ENCODE measurements at regions not wholly inside any gene's neighbourhood (a gene's known extent, or its start where the extent isn't known, plus 50 kb on each side); places are given as distances from the start of the nearest gene placed in this dataset.

DNA sequence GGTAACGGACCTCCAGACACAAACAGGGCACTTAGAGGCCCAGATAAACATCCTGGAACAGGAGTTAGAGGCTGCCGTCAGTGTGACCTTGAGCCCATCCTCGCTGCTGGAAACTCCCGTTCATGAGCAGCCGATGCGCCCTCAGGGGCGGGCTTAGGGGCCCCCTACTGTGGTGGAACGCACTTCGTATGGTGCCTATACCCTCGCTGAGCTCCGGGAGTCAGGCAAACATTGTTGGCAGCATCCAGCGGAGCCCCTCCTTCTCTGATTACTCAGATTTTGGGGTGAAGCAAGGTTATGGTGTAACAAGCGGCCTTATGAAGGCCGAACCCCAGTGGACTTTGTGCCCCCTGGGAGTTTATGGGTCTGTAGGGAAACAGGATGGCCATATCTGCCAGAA is 205.3 kb upstream of the SYT4 start:
- Histone ChIP-seq H3K4me3 (replicated peaks; ENCODE audit: insufficient read depth, low read length) (no peak overlapping the region), H3K27ac (replicated peaks) (no peak overlapping the region), H3K27me3 (ENCODE audit: insufficient read depth, poor library complexity, severe bottlenecking) (no peaks in the 10 kb centered on the region)
- TF ChIP-seq SPI1 (IDR thresholded peaks at IDR 0.05; ENCODE audit: borderline replicate concordance, low read depth) (no peak), POLR2AphosphoS5 (IDR thresholded peaks at IDR 0.05; ENCODE audit: low read depth) (no peak), GABPA (IDR thresholded peaks at IDR 0.05; ENCODE audit: low read depth) (no peak)
- TF ChIP-seq, protein P1, sequence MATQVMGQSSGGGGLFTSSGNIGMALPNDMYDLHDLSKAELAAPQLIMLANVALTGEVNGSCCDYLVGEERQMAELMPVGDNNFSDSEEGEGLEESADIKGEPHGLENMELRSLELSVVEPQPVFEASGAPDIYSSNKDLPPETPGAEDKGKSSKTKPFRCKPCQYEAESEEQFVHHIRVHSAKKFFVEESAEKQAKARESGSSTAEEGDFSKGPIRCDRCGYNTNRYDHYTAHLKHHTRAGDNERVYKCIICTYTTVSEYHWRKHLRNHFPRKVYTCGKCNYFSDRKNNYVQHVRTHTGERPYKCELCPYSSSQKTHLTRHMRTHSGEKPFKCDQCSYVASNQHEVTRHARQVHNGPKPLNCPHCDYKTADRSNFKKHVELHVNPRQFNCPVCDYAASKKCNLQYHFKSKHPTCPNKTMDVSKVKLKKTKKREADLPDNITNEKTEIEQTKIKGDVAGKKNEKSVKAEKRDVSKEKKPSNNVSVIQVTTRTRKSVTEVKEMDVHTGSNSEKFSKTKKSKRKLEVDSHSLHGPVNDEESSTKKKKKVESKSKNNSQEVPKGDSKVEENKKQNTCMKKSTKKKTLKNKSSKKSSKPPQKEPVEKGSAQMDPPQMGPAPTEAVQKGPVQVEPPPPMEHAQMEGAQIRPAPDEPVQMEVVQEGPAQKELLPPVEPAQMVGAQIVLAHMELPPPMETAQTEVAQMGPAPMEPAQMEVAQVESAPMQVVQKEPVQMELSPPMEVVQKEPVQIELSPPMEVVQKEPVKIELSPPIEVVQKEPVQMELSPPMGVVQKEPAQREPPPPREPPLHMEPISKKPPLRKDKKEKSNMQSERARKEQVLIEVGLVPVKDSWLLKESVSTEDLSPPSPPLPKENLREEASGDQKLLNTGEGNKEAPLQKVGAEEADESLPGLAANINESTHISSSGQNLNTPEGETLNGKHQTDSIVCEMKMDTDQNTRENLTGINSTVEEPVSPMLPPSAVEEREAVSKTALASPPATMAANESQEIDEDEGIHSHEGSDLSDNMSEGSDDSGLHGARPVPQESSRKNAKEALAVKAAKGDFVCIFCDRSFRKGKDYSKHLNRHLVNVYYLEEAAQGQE (IDR thresholded peaks at IDR 0.05; ENCODE audit: insufficient replicate concordance, low read depth) = no peak
- DNase-seq (ENCODE audit: low read depth in 1 of 2, low spot score in 1 of 2) = no peak

DNA sequence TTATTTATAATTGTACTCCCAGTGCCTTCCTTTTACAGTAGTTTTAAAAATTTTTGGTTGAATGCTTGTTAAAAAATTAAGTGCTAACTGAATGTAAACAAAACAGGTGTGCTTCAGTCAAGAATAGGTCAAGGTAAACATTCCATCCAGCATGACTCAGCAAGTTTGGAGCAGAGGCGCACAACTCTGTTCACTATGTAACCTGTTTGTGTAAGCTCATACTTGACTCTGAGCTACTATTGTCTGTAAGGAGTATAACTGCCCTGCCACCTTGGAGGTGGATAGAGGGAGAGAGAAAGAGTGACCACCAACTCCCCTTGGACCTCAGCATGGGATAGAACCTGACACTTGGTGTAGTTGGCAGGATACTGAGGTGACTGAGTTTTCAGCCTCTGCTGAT is 207.4 kb upstream of the SYT4 start:
- no peak overlapping the region for H3K27ac ChIP-seq (replicated peaks)
- DNase-seq (ENCODE audit: low read depth in 1 of 2, low spot score in 1 of 2) = no peak

DNA sequence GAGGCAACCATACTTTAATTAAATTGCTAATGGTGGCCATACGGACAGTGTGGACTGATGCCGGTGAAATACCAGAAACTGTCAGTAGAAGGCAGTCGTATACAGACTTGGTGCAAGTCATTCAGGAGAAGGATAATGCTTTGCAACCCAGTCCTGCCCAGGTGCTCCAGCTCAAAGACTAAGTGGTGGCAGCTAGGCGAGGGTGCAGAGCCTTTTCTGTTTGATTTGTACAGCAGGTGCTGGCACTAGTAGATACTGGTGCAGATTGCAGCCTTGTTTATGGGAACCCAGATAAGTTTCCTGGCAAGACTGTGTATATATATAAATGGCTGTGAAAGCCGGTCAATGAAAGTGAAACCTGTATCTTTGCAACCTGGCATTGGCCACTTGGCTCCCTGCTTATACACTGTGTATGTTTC is 208.3 kb upstream of the SYT4 start:
- Histone ChIP-seq H3K4me3 (replicated peaks; ENCODE audit: insufficient read depth, low read length) (no peak overlapping the region), H3K27me3 (ENCODE audit: insufficient read depth, poor library complexity, severe bottlenecking) (no peaks in the 10 kb centered on the region), H3K27ac (replicated peaks) (no peak overlapping the region)
- no peak for DNase-seq (ENCODE audit: low read depth in 1 of 2, low spot score in 1 of 2)
- TF ChIP-seq, protein P2, sequence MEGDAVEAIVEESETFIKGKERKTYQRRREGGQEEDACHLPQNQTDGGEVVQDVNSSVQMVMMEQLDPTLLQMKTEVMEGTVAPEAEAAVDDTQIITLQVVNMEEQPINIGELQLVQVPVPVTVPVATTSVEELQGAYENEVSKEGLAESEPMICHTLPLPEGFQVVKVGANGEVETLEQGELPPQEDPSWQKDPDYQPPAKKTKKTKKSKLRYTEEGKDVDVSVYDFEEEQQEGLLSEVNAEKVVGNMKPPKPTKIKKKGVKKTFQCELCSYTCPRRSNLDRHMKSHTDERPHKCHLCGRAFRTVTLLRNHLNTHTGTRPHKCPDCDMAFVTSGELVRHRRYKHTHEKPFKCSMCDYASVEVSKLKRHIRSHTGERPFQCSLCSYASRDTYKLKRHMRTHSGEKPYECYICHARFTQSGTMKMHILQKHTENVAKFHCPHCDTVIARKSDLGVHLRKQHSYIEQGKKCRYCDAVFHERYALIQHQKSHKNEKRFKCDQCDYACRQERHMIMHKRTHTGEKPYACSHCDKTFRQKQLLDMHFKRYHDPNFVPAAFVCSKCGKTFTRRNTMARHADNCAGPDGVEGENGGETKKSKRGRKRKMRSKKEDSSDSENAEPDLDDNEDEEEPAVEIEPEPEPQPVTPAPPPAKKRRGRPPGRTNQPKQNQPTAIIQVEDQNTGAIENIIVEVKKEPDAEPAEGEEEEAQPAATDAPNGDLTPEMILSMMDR (IDR thresholded peaks at IDR 0.05; ENCODE audit: insufficient read depth, low read length) = no peak
- TF ChIP-seq, protein P1 (IDR thresholded peaks at IDR 0.05; ENCODE audit: insufficient replicate concordance, low read depth) = no peak
- TF ChIP-seq GABPA (IDR thresholded peaks at IDR 0.05; ENCODE audit: low read depth) (no peak), POLR2AphosphoS5 (IDR thresholded peaks at IDR 0.05; ENCODE audit: low read depth) (no peak), SPI1 (IDR thresholded peaks at IDR 0.05; ENCODE audit: borderline replicate concordance, low read depth) (no peak)

More for the DNA sequence above, 207.4 kb upstream of the SYT4 start:
- no peaks in the 10 kb centered on the region for H3K27me3 ChIP-seq (ENCODE audit: insufficient read depth, poor library complexity, severe bottlenecking)
- H3K4me3 ChIP-seq (replicated peaks; ENCODE audit: insufficient read depth, low read length) = no peak overlapping the region
- TF ChIP-seq POLR2AphosphoS5 (IDR thresholded peaks at IDR 0.05; ENCODE audit: low read depth) (no peak), GABPA (IDR thresholded peaks at IDR 0.05; ENCODE audit: low read depth) (no peak), SPI1 (IDR thresholded peaks at IDR 0.05; ENCODE audit: borderline replicate concordance, low read depth) (no peak)
- TF ChIP-seq, protein P1 (IDR thresholded peaks at IDR 0.05; ENCODE audit: insufficient replicate concordance, low read depth) = no peak
- TF ChIP-seq, protein P2 (IDR thresholded peaks at IDR 0.05; ENCODE audit: insufficient read depth, low read length) = no peak

Measured in HL-60 (cell line).